ENCODE measurements at regions not wholly inside any gene's neighbourhood (a gene's known extent, or its start where the extent isn't known, plus 50 kb on each side); places are given as distances from the start of the nearest gene placed in this dataset.

DNA sequence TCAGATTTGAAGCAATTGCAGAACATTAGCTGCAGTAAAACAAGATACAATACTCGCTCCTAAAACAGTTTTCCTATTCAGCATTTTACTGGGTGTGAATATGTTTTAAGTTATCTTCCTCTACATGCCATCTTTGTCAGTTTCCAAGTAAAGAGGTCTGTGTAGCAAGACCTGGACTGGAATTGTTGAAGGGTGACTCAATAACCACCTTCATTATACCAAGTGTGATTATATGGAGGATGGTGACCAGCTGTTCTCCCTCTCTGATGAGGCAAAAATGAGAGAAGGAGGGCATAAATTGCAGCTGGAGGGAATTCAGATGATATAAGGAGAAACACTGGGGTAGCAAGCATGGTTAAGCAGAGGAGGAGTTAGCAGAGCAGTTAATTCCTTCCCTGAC, 922.1 kb upstream of the SLIT2 start:
- TF ChIP-seq, protein P1, sequence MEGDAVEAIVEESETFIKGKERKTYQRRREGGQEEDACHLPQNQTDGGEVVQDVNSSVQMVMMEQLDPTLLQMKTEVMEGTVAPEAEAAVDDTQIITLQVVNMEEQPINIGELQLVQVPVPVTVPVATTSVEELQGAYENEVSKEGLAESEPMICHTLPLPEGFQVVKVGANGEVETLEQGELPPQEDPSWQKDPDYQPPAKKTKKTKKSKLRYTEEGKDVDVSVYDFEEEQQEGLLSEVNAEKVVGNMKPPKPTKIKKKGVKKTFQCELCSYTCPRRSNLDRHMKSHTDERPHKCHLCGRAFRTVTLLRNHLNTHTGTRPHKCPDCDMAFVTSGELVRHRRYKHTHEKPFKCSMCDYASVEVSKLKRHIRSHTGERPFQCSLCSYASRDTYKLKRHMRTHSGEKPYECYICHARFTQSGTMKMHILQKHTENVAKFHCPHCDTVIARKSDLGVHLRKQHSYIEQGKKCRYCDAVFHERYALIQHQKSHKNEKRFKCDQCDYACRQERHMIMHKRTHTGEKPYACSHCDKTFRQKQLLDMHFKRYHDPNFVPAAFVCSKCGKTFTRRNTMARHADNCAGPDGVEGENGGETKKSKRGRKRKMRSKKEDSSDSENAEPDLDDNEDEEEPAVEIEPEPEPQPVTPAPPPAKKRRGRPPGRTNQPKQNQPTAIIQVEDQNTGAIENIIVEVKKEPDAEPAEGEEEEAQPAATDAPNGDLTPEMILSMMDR (IDR thresholded peaks at IDR 0.05; ENCODE audit: insufficient read depth, low read length, missing control alignments), result no peak
- ChIA-PET CTCF (no interaction called here), POLR2A (no interaction called here)
- DNase-seq (ENCODE audit: low read depth, low spot score), result no peak
- no peak overlapping the region for H3K4me3 ChIP-seq (ENCODE audit: low read depth, low read length)

DNA sequence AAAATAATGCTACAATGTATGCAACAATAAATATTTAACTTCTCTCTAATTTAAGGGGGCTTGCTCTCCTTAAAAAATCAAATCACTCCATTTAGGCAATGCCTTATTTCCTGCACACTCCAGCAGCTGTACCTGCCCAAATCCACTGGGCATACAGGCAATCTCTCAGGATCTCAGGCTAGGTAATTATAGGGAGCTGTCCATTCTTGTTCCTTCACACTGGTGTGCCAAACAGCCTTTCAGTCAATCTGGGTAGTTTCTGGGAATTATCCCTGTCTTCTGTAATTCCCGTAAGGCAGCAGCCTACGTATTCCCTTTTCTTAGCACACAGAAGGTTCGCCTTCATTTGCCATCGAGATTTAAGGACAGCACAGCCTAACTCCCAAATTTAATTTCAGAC, 922.6 kb upstream of the SLIT2 start:
- H3K4me3 ChIP-seq (ENCODE audit: low read depth, low read length), result no peak overlapping the region
- TF ChIP-seq, protein P1 (IDR thresholded peaks at IDR 0.05; ENCODE audit: insufficient read depth, low read length, missing control alignments), result no peak
- POLR2A ChIA-PET, result no interaction called here
- CTCF ChIA-PET, result no interaction called here
- DNase-seq (ENCODE audit: low read depth, low spot score), result no peak

DNA sequence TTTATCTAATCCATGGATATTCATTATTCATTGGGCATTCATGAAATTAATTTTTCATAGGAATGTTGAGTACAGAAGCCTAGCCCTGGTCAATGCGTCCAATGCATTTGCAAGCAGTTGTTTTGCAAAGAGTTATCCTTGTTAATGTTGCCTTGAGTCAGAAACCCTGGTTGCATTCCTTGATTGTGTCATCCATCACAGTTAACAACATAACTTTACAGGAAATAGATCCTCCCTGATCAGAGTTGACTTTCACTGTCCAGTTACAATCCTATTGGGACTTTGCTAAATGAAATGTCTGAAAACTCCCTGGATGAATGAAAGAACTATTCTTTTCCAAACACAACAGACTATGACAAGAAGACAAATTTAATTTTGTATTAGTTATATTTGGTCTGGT, 924.3 kb upstream of the SLIT2 start:
- POLR2A ChIA-PET, result no interaction called here
- TF ChIP-seq, protein P1 (IDR thresholded peaks at IDR 0.05; ENCODE audit: insufficient read depth, low read length, missing control alignments), result no peak
- H3K4me3 ChIP-seq (ENCODE audit: low read depth, low read length), result no peak overlapping the region
- CTCF ChIA-PET, result no interaction called here
- no peak for DNase-seq (ENCODE audit: low read depth, low spot score)

DNA sequence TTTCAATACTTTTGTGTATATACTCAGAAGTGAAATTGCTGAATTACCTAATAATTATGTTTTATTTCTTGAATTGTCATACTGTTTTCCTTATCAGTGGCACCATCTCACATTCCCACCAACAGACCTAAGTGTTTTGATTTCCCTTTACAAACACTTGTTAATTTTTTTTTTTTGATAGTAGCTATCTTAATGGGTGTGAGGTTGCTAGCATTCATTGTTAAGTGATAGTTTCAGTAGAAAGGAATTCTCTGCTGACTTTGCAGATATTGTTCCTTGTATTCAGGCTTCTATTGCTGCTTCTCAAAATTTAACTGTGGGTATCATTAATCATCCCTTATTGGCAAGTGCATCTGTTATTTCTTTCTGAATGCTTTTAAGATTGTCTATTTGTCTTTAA, 927.5 kb upstream of the SLIT2 start:
- POLR2A ChIA-PET, result no interaction called here
- TF ChIP-seq, protein P1 (IDR thresholded peaks at IDR 0.05; ENCODE audit: insufficient read depth, low read length, missing control alignments), result no peak

DNA sequence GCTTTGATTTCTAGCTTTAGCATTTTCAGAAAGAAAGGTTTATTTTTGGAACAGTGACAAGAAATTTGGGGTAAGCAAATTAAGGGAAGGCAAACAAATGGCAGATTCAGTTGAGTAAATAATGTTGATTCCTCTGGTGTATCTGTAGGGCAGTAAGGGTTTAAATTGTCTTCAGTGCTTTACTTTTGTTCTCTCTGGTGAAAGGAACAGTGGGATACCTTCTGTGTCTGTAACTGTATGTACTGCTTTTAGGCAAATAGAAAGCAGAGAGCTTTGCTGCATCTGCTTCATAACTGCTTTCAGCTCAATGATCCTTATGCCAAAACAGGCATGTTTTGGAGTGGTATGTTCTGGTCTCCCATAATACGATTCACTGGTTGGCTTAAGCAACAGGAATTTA, 932.1 kb upstream of the SLIT2 start:
- no peak for DNase-seq (ENCODE audit: low read depth, low spot score)
- TF ChIP-seq, protein P1 (IDR thresholded peaks at IDR 0.05; ENCODE audit: insufficient read depth, low read length, missing control alignments), result no peak
- ChIA-PET CTCF (no interaction called here), POLR2A (interaction anchor here (0.9 kb wide), 1 partner anchor 934 kb away, joined by 3 read pairs; no protein-coding TSS in a partner anchor)
- no peak overlapping the region for H3K4me3 ChIP-seq (ENCODE audit: low read depth, low read length)

More for the DNA sequence above, 927.5 kb upstream of the SLIT2 start:
- H3K4me3 ChIP-seq (ENCODE audit: low read depth, low read length), result no peak overlapping the region
- no peak for DNase-seq (ENCODE audit: low read depth, low spot score)
- CTCF ChIA-PET, result no interaction called here

DNA sequence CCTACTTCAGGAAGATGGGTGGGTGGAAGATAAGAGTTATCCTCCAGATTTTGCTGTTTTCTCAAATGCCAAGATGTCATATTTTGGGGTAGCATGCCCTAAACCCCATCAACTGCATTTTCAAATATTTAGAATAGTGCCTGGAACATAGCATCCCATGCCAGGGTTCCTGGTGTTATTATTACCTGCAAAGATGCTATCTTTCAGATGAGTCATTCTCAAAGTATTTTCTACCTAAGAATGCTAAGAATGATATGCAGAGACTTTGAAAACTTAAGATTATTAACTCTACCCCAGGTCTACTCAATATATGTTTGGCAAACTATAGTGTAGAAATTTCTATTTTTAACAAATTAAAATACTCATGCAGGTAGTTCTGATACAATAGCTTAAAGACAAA, 934.3 kb upstream of the SLIT2 start:
- H3K4me3 ChIP-seq (ENCODE audit: low read depth, low read length), result no peak overlapping the region
- TF ChIP-seq, protein P1 (IDR thresholded peaks at IDR 0.05; ENCODE audit: insufficient read depth, low read length, missing control alignments), result no peak
- no peak for DNase-seq (ENCODE audit: low read depth, low spot score)
- ChIA-PET POLR2A (no interaction called here), CTCF (interaction anchor here (0.9 to 1.1 kb wide), 2 partner anchors 931 to 965 kb away, joined by 3 to 4 read pairs; no protein-coding TSS in a partner anchor)

Data from AG04449 (cell line).